Right lobe of liver (tissue), 4 donors: ENCODE measurements at regions not wholly inside any gene's neighbourhood (a gene's known extent, or its start where the extent isn't known, plus 50 kb on each side); places are given as distances from the start of the nearest gene placed in this dataset.
"Not testable (repeated sequence)": the region's sequence is repeated elsewhere in the genome, so short reads cannot be mapped to it uniquely, and the experiment has no call there.

Experiments
- POLR2A ChIP-seq: fragments of 450-650 bp; IDR thresholded peaks from one replicate; pipeline ENCODE4 v1.6.1; 2017; ENCODE audit warnings: antibody characterized with exemption, mild to moderate bottlenecking
- TF ChIP-seq, protein P1 (sequence below), 4 donors: fragments of 200-600 bp in 3 of 4; fragments of 450-650 bp in 1 of 4; IDR thresholded peaks; one replicate each; pipeline versions ENCODE4 v1.5.1 to v1.8.0; 2016 to 2022; ENCODE audit warnings: antibody characterized with exemption in 4 of 4, mild to moderate bottlenecking in 2 of 4
- donor health status: DM: no; HTN: no; CAD: no.
- donor health status: DM: no; HTN: no; CAD: no.
- donor health status: DM: no; HTN: yes; CAD: no.

DNA sequence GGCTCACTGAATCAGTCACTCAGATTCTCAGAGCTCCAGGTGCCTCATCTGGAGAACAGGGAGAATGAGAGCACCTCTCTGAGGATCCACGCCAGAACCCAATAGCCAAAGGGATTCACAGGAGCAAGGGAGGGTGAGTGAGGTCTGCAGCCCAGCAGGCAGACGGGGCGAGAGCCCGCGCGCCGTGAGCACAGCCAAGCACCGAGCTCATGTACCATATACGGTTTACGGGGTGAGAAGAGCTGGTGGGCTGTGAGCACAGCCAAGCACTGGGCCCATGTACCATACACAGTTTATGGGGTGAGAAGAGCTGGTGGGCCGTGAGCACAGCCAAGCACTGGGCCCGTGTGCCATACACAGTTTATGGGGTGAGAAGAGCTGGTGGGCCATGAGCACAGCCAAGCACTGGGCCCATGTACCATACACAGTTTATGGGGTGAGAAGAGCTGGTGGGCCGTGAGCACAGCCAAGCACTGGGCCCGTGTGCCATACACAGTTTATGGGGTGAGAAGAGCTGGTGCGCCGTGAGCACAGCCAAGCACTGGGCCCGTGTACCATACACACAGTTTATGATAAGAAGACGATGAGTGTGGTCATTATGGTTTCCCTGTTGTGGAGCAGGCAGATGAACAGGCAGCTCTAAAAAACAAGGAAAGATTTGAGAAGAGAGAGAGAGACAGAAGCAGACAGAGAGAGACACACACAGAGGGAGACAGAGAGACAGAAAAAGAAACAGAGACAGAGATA is 125.7 kb upstream of the ANO1 start:
- TF ChIP-seq, protein P1, sequence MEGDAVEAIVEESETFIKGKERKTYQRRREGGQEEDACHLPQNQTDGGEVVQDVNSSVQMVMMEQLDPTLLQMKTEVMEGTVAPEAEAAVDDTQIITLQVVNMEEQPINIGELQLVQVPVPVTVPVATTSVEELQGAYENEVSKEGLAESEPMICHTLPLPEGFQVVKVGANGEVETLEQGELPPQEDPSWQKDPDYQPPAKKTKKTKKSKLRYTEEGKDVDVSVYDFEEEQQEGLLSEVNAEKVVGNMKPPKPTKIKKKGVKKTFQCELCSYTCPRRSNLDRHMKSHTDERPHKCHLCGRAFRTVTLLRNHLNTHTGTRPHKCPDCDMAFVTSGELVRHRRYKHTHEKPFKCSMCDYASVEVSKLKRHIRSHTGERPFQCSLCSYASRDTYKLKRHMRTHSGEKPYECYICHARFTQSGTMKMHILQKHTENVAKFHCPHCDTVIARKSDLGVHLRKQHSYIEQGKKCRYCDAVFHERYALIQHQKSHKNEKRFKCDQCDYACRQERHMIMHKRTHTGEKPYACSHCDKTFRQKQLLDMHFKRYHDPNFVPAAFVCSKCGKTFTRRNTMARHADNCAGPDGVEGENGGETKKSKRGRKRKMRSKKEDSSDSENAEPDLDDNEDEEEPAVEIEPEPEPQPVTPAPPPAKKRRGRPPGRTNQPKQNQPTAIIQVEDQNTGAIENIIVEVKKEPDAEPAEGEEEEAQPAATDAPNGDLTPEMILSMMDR (IDR thresholded peaks at IDR 0.05) = not testable (repeated sequence)
- not testable (repeated sequence) for TF ChIP-seq POLR2A
